PC-9 (cell line): ENCODE measurements at regions not wholly inside any gene's neighbourhood (a gene's known extent, or its start where the extent isn't known, plus 50 kb on each side); places are given as distances from the start of the nearest gene placed in this dataset.

Experiments used
- BruUV-seq: library from RNA; stranded (reverse); fragments of 400-500 nt; replicated peaks from 2 replicates; lab custom pipeline; 2021; lab: Mats Ljungman, UMichigan
- CTCF ChIA-PET: fragments of 300-600 bp; sonication (Branson Sonifier 250); formaldehyde crosslinking; loops from one replicate; lab custom pipeline; 2022; ENCODE audit warnings: antibody characterized with exemption; lab: Charles Lee
- POLR2A ChIA-PET: fragments of 300-600 bp; sonication (Branson Sonifier 250); formaldehyde crosslinking; loops from one replicate; lab custom pipeline; 2022; ENCODE audit warnings: antibody characterized with exemption; ENCODE audit not compliant: unreplicated experiment; lab: Charles Lee
- DNase-seq, 2 experiments: peaks; one replicate each; pipeline versions ENCODE4 v3.0.0 to v3.0.0-alpha.2; 2015 to 2022; ENCODE audit warnings: mixed read lengths in 1 of 2
- H2AFZ ChIP-seq: fragments of 200-600 bp; sonication (generic); 2 replicates; pipeline ENCODE4 v1.8.1; 2017; ENCODE audit warnings: antibody characterized with exemption
- H3F3A ChIP-seq: fragments of 200-600 bp; sonication (generic); 2 replicates; pipeline ENCODE4 v1.8.1; 2017; ENCODE audit warnings: antibody characterized with exemption, mild to moderate bottlenecking, low read depth; ENCODE audit not compliant: insufficient read depth
- H3K27ac ChIP-seq: fragments of 200-600 bp; sonication (generic); 2 replicates; pipeline ENCODE4 v1.6.1; 2016; ENCODE audit warnings: mixed run types
- H3K27me3 ChIP-seq: fragments of 200-600 bp; sonication (generic); 2 replicates; pipeline ENCODE4 v1.6.1; 2016; ENCODE audit warnings: low read depth, mixed run types; ENCODE audit not compliant: insufficient read depth
- H3K36me3 ChIP-seq: fragments of 200-600 bp; sonication (generic); 2 replicates; pipeline ENCODE4 v1.6.1; 2016; ENCODE audit warnings: low read depth, mixed run types
- H3K4me1 ChIP-seq: fragments of 200-600 bp; sonication (generic); replicated peaks from 2 replicates; pipeline ENCODE4 v1.6.1; 2016; ENCODE audit warnings: mixed run types; ENCODE audit not compliant: insufficient read depth
- H3K4me2 ChIP-seq: fragments of 200-600 bp; sonication (generic); 2 replicates; pipeline ENCODE4 v1.6.1; 2017; ENCODE audit warnings: mixed run types
- H3K4me3 ChIP-seq: fragments of 200-600 bp; sonication (generic); 2 replicates; pipeline ENCODE4 v1.6.1; 2016; ENCODE audit warnings: mixed run types
- H3K79me2 ChIP-seq: fragments of 200-600 bp; sonication (generic); 2 replicates; pipeline ENCODE4 v1.6.1; 2017; ENCODE audit warnings: low read depth, mixed run types
- H3K9me2 ChIP-seq: fragments of 200-600 bp; sonication (generic); 2 replicates; pipeline ENCODE4 v1.8.1; 2017; ENCODE audit warnings: mild to moderate bottlenecking; ENCODE audit not compliant: insufficient read depth
- H3K9me3 ChIP-seq: fragments of 200-600 bp; sonication (generic); 2 replicates; pipeline ENCODE4 v1.8.1; 2016; ENCODE audit warnings: low read depth; ENCODE audit not compliant: insufficient read depth
- H4K20me1 ChIP-seq: fragments of 200-600 bp; sonication (generic); 2 replicates; pipeline ENCODE4 v1.8.1; 2017; ENCODE audit not compliant: insufficient read depth
- CTCF ChIP-seq: fragments of 200-600 bp; sonication (generic); conservative IDR thresholded peaks from 2 replicates; pipeline ENCODE4 v1.6.1; 2017; ENCODE audit warnings: mixed run types, antibody characterized with exemption, mild to moderate bottlenecking, moderate library complexity
- EZH2 ChIP-seq: fragments of 200-600 bp; sonication (generic); IDR thresholded peaks from 2 replicates; pipeline ENCODE4 v1.8.0; 2017; ENCODE audit warnings: antibody characterized with exemption, low read depth
- intact Hi-C: fragments of 100-400 bp; cut with micrococcal nuclease; formaldehyde crosslinking; loops from one replicate; pipeline ENCODE4 v1.10.0; 2022; ENCODE audit not compliant: unreplicated experiment

GRCh38 chr22:49334976-49335375 is 492.7 kb downstream of the BRD1 start:
- TF ChIP-seq CTCF = no peak
- no peak for TF ChIP-seq EZH2
- Histone ChIP-seq H3K27me3 (peaks cover 99% of the 10 kb centered on the region), H3K9me3 (no peaks in the 10 kb centered on the region), H2AFZ (no peak overlapping the region), H3K4me2 (no peak overlapping the region), H3K4me1 (no peaks in the 10 kb centered on the region), H4K20me1 (no peaks in the 10 kb centered on the region), H3K36me3 (no peaks in the 10 kb centered on the region), H3K27ac (no peak overlapping the region), H3K79me2 (no peaks in the 10 kb centered on the region), H3F3A (no peaks in the 10 kb centered on the region), H3K9me2 (no peaks in the 10 kb centered on the region; the same call in 1 of the 2 replicates), H3K4me3 (no peak overlapping the region)
- intact Hi-C loops = no loop called here
- no TSS peak for BruUV-seq
- POLR2A ChIA-PET = no interaction called here
- CTCF ChIA-PET = no interaction called here
- DNase-seq = no peak

- Histone ChIP-seq H3K79me2 (no peaks in the 10 kb centered on the region), H4K20me1 (no peaks in the 10 kb centered on the region), H2AFZ (no peak overlapping the region), H3K9me3 (no peaks in the 10 kb centered on the region), H3F3A (no peaks in the 10 kb centered on the region), H3K36me3 (no peaks in the 10 kb centered on the region), H3K9me2 (no peaks in the 10 kb centered on the region; the same call in 1 of the 2 replicates), H3K27me3 (peaks cover 100% of the 10 kb centered on the region), H3K4me3 (no peak overlapping the region), H3K27ac (no peak overlapping the region), H3K4me2 (no peak overlapping the region), H3K4me1 (no peaks in the 10 kb centered on the region)
- DNase-seq = no peak
- CTCF ChIA-PET = no interaction called here
- POLR2A ChIA-PET = no interaction called here
- no TSS peak for BruUV-seq
- TF ChIP-seq CTCF (no peak), EZH2 (no peak)
- intact Hi-C loops = no loop called here
Measured at GRCh38 chr22:49334449-49334789, 493.3 kb downstream of the BRD1 start.

DNA sequence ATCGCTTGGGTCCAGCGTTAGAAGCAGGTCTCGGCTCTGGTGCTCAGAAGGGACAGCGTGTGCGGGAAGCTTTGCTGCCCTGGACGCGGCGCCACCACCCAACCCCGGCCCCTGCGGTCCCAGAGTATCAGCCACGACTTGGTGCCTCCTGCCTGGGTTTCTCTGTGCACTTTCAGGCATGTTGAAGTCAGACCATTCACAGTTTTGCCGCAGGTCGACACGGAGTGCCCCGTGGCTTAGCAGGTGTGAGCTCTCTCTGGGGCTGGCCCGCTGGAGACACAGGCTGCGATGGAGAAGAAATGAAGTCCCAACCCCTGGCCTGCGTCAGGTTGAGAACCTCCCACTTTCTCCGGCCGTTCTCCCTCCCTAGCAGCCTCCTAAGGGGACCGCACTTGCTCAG is 494.5 kb downstream of the BRD1 start:
- H3K27me3 ChIP-seq = peaks cover 100% of the 10 kb centered on the region
- DNase-seq = no peak
- H3K4me3 ChIP-seq = no peak overlapping the region
- intact Hi-C loops = no loop called here
- H3K36me3 ChIP-seq = no peaks in the 10 kb centered on the region
- H3K9me2 ChIP-seq = no peaks in the 10 kb centered on the region; the same call in 1 of the 2 replicates
- CTCF ChIA-PET = no interaction called here
- H3F3A ChIP-seq = no peaks in the 10 kb centered on the region
- H3K9me3 ChIP-seq = no peaks in the 10 kb centered on the region
- H3K4me2 ChIP-seq = no peak overlapping the region
- no peak overlapping the region for H3K27ac ChIP-seq
- POLR2A ChIA-PET = no interaction called here
- no peaks in the 10 kb centered on the region for H3K79me2 ChIP-seq
- no peak overlapping the region for H2AFZ ChIP-seq
- H3K4me1 ChIP-seq = no peaks in the 10 kb centered on the region
- H4K20me1 ChIP-seq = no peaks in the 10 kb centered on the region
- TF ChIP-seq CTCF = no peak
- no peak for TF ChIP-seq EZH2
- BruUV-seq = no TSS peak
